ENCODE measurements at regions not wholly inside any gene's neighbourhood (a gene's known extent, or its start where the extent isn't known, plus 50 kb on each side); places are given as distances from the start of the nearest gene placed in this dataset.

GRCh38 chr10:129373231-129373630 lies 93.8 kb upstream of the MGMT start:
- Histone ChIP-seq H3K36me3 (no peaks in the 10 kb centered on the region), H3K27ac (no peak overlapping the region), H3K27me3 (no peaks in the 10 kb centered on the region), H3K4me3 (no peak overlapping the region), H3K4me1 (no peaks in the 10 kb centered on the region), H3K9me3 (no peaks in the 10 kb centered on the region)
- no peak for DNase-seq
- intact Hi-C loops (cut with DNase I; ENCODE audit: low total_unique reads): no loop called here
- TF ChIP-seq POLR2A (IDR thresholded peaks at IDR 0.05): no peak
- TF ChIP-seq CTCF (IDR thresholded peaks at IDR 0.05): no peak

GRCh38 chr10:129373718-129374117 lies 93.3 kb upstream of the MGMT start:
- Histone ChIP-seq H3K27me3 (no peaks in the 10 kb centered on the region), H3K27ac (no peak overlapping the region), H3K4me3 (no peak overlapping the region), H3K36me3 (no peaks in the 10 kb centered on the region), H3K4me1 (no peaks in the 10 kb centered on the region), H3K9me3 (no peaks in the 10 kb centered on the region)
- DNase-seq: no peak
- TF ChIP-seq POLR2A (IDR thresholded peaks at IDR 0.05): no peak
- no peak for TF ChIP-seq CTCF (IDR thresholded peaks at IDR 0.05)
- intact Hi-C loops (cut with DNase I; ENCODE audit: low total_unique reads): no loop called here

- TF ChIP-seq CTCF (IDR thresholded peaks at IDR 0.05) (no peak), POLR2A (IDR thresholded peaks at IDR 0.05) (no peak)
- DNase-seq: no peak
- H3K36me3 ChIP-seq: no peaks in the 10 kb centered on the region
- H3K4me3 ChIP-seq: no peak overlapping the region
- no peaks in the 10 kb centered on the region for H3K4me1 ChIP-seq
- H3K9me3 ChIP-seq: no peaks in the 10 kb centered on the region
- no peak overlapping the region for H3K27ac ChIP-seq
- intact Hi-C loops (cut with DNase I; ENCODE audit: low total_unique reads): no loop called here
- no peaks in the 10 kb centered on the region for H3K27me3 ChIP-seq
Measured at GRCh38 chr10:129375171-129375570, 91.9 kb upstream of the MGMT start.

GRCh38 chr10:129375912-129376311 lies 91.1 kb upstream of the MGMT start:
- TF ChIP-seq POLR2A (IDR thresholded peaks at IDR 0.05): no peak
- no peak for TF ChIP-seq CTCF (IDR thresholded peaks at IDR 0.05)
- intact Hi-C loops (cut with DNase I; ENCODE audit: low total_unique reads): no loop called here
- H3K4me3 ChIP-seq: no peak overlapping the region
- H3K9me3 ChIP-seq: no peaks in the 10 kb centered on the region
- H3K4me1 ChIP-seq: no peaks in the 10 kb centered on the region
- H3K36me3 ChIP-seq: no peaks in the 10 kb centered on the region
- no peak overlapping the region for H3K27ac ChIP-seq
- H3K27me3 ChIP-seq: no peaks in the 10 kb centered on the region
- DNase-seq: no peak

- Histone ChIP-seq H3K27me3 (no peaks in the 10 kb centered on the region), H3K9me3 (no peaks in the 10 kb centered on the region), H3K4me3 (no peak overlapping the region), H3K27ac (no peak overlapping the region), H3K4me1 (no peaks in the 10 kb centered on the region), H3K36me3 (no peaks in the 10 kb centered on the region)
- TF ChIP-seq POLR2A (IDR thresholded peaks at IDR 0.05): no peak
- no peak for TF ChIP-seq CTCF (IDR thresholded peaks at IDR 0.05)
- DNase-seq: no peak
- intact Hi-C loops (cut with DNase I; ENCODE audit: low total_unique reads): no loop called here
Measured at GRCh38 chr10:129380279-129380678, 86.8 kb upstream of the MGMT start.

Data from uterus (tissue), 3 donors.